ENCODE measurements at regions not wholly inside any gene's neighbourhood (a gene's known extent, or its start where the extent isn't known, plus 50 kb on each side); places are given as distances from the start of the nearest gene placed in this dataset.
A peak's percentile ranks its signal among the peaks of the same experiment; 100 is the strongest.

DNA sequence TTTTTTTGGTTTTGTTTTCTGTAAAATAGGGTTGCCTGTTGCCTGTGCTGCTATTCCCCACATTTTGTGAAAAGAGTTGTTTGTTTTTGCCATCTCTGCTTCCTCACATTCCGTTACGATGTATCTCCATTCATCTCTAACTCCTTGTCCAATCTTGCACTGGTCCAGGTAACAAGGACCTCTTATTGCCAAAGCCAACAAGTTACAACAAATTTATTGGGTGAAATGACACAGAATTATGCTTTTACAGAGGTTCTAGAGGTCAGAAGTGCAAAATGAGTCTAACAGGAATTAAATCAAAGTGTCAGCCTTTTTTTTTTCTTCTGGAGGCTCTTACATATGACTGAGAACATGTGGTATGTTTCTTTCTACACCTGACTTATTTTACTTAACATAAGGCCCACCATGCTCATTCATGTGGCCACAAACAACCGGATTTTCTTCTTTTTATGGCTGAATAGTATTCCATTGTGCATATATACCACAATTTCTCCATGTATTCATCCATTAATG lies 787.9 kb upstream of the B3GALT2 start:
- no peak for DNase-seq

DNA sequence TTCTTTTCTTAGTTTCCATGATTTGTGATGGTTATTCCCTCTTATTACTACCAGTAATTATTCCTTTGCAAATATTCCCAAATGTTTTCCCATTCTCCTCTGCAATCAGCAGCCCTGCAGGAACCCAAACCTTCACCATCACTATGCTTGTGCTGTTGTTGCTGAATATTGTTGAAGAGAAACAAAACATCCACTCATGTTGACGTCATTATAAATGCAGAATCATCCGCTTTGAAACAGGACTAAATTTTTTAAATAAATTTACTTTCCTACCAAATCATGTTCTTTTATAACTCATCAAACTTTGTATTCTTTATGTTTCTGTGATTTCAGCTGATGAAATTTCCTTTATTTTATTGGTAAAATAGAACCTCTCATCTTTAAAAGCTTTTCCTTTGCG lies 787.0 kb upstream of the B3GALT2 start:
- DNase-seq, result no peak

- no peak for DNase-seq
These were observed 785.2 kb upstream of the B3GALT2 start for GRCh38 chr1:193971595-193971994.

DNA sequence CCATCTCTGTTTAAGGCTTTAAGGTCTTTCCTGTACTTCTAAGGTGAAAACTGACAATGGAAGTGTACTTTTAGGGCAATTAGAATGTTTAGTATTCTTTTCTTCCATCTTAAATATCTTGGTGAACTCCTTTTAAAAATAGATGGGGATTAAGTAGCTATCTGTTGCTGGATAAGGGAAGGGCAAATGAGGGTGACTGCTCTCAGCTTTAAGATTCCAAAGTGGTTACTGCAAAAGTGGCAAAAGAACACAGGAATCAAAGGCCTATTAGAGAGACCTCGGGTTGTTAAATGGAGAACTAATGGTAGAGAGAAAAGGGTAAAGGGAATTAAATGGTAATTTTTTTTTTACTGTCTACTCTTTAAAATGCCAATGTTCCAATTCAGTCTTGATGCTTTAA lies 774.1 kb upstream of the B3GALT2 start:
- no peak for DNase-seq

- no peak for DNase-seq
These were observed 773.6 kb upstream of the B3GALT2 start for GRCh38 chr1:193960040-193960439.

- no peak for DNase-seq
These were observed 771.2 kb upstream of the B3GALT2 start for GRCh38 chr1:193957556-193958095.

GRCh38 chr1:193952778-193953374 lies 766.5 kb upstream of the B3GALT2 start:
- no peak for DNase-seq

GRCh38 chr1:193951984-193952383 lies 765.6 kb upstream of the B3GALT2 start:
- no peak for DNase-seq

GRCh38 chr1:193944454-193944853 lies 758.0 kb upstream of the B3GALT2 start:
- no peak for DNase-seq

DNA sequence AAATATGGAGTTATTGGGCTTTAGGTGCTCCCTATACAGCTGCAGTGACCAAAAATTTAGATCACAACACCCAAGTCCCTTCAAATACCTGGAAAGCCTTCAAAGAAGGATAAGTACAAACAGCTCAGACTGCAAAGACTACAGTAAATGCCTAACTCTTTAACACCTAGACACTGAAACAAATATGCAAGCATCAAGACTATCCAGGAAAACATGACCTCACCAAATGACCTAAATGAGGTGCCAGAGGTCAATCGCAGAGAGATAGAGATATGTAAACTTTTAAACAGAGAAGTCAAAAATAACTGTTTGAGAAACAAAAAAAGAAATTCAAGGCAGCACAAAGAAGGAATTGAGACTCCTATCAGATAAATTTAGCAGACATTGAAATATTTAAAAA lies 753.8 kb upstream of the B3GALT2 start:
- no peak for DNase-seq

- no peak for DNase-seq
These were observed 753.2 kb upstream of the B3GALT2 start for GRCh38 chr1:193939585-193939984.

DNA sequence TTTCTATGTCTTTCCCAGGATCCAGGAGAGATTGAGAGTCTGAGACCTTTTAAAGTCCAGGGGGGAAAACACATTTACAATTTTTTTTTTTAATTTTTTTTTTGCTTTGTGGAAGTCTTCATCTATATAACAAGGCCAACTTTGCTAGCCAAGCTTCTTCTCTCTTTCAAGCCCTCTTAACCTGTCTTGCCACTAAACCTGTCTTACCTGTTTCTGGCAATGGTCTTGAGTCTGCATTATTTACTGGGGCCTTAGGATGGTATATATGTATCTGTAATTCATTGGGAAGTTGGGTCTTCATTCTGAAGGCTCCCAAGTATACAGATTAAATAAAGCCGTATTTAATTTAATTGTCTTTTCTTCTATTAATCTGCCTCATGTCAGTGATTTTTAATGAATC lies 750.9 kb upstream of the B3GALT2 start:
- DNase-seq, result no peak

- DNase-seq, result no peak
These were observed 746.6 kb upstream of the B3GALT2 start for GRCh38 chr1:193932979-193933378.

DNA sequence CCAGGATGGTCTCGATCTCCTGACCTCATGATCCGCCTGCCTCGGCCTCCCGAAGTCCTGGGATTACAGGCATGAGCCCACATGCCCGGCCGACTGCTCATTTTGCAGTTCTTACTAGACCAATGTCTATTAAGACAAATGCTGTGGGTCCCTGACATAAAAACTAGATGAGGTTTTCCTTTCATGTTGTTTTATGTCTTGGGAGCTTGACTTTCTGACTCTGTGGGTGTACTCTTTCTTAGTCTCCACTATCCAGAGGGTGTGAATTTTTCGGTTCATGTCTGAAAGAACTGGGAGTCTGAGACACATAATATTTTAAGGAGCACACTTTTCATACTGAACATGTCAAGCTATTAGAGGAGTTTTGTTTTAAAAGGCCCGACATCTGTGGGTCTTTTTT lies 744.9 kb upstream of the B3GALT2 start:
- DNase-seq, result peak; percentile 35

GRCh38 chr1:193929374-193930033 lies 743.1 kb upstream of the B3GALT2 start:
- DNase-seq, result no peak

DNA sequence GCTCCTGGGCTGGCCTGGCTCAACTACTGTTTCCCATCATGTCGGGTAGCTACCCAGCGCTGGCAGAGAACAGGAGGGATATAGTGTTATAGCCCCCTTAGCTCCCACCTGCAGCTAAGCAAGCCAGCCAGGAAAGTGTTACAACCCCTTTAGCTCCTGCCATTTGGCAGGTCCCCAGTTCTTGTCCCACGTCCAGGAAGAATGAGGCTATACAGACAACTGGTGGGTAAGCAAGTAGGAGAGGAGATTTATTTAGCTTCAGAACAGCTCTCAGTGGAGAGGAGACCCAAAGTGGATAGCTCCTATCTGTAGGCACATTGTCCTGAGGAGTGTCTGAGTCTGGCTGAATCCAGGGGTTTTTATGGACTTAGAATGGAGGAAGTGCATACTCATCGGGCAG lies 741.1 kb upstream of the B3GALT2 start:
- DNase-seq, result no peak

DNA sequence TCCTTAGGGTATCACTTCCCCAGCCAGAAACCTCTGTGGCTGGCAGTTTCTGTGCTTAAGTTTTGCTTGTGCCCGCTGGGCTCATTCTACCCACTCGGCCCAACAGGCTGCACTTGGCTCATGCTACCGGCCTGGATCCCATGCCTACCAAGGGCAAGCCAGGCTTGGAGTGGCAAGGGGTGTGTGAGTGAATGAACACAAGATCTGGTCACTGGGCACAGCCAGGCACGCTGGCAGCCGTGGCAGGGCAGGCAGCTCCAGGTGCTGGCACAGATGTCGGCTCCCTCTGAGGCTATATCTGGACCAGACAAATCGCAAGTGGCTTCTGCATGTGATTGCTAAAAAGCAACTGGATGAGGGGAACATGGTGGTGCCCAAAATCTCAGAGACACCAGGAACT lies 740.5 kb upstream of the B3GALT2 start:
- no peak for DNase-seq

- no peak for DNase-seq
These were observed 733.4 kb upstream of the B3GALT2 start for GRCh38 chr1:193919827-193920226.

GRCh38 chr1:193916452-193916851 lies 730.0 kb upstream of the B3GALT2 start:
- DNase-seq, result no peak

GRCh38 chr1:193914871-193915270 lies 728.5 kb upstream of the B3GALT2 start:
- no peak for DNase-seq

DNA sequence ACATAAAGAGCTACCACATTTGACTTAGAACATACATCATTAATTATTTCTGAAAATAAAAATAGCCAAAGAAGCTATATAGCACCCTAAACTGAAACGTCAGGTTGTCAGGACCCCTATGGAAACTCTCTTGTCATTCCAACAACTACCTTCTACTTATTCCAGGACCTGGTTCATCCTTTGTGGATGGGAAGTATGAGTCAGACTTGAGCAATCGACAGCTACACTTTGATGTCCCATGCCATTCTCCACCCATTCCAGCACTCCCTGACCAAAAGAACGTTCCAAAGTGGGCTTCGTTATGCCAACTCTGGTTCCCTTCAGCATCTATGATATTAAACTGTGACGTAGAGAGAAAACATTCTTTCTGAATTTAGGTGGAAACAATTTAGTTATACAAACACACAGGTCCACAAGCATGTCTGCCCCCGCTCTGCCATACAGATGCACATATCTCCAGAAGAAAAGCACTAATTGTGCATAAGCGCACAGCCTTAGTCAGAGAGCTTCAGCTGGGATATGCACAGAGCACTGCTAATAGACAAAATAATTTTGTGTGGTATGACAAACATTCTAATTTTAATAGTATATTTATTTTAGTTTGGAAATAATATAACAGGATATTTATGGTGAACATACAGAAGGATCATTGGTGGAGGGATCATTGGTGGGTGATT lies 723.1 kb upstream of the B3GALT2 start:
- no peak for DNase-seq

DNA sequence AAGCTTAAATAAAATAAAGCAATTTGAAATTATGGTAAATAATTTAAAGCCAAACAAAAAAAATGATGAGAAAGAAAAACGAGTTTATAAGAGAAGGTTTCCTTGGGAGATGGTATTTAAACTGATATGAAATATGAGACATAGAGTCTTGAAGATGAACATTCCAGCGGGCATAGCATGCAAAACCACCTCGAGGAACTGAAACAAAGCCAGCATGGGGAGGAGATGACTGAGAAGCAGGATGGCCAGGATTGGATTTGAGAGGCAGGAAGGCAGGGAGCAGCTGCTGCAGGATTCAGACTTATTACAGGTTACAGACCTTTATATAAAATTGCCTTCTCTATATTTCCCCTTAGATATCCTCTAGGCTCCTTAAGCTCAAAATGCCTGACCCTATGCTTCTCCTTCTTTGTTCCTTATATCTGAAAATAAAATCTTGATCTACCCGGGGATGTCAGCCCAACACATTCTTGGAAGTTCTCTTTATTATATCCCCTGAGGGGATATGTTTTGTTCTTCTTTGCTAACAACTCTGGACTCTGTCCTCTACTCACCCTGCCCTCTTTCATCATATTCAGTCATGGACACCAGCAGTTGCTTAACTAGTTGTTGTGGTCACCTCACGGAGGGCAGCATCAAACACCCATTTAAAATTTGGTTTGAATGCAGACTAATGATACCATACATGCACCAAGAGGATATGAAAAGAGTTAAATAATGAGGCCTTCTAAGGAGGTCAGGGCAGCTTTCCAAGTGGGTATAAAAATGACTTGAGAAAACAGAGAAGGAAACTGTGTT lies 719.1 kb upstream of the B3GALT2 start:
- no peak for DNase-seq

Measured in left kidney (tissue), 1 donor.